Hindlimb muscle (tissue), 1 donor: ENCODE measurements at regions not wholly inside any gene's neighbourhood (a gene's known extent, or its start where the extent isn't known, plus 50 kb on each side); places are given as distances from the start of the nearest gene placed in this dataset.

ENCODE experiments used
- DNase-seq: peaks from one replicate; pipeline ENCODE4 v3.0.0-alpha.2; 2013

DNA sequence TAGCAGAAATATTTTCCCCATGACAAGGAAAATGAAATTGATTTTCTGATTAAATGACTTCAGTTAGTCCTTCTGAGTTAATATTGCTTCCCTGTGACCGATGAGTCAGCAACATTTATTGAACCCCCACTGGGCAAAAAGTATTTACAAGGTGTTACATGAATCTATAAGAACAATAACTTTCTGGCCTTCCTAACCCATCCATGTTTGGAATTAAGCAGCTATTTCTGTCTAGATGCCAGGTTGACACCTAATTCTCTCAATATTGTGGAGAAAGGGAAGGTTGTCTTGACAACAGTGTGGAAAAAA is 112.9 kb upstream of the JAZF1 start:
- no peak for DNase-seq

DNA sequence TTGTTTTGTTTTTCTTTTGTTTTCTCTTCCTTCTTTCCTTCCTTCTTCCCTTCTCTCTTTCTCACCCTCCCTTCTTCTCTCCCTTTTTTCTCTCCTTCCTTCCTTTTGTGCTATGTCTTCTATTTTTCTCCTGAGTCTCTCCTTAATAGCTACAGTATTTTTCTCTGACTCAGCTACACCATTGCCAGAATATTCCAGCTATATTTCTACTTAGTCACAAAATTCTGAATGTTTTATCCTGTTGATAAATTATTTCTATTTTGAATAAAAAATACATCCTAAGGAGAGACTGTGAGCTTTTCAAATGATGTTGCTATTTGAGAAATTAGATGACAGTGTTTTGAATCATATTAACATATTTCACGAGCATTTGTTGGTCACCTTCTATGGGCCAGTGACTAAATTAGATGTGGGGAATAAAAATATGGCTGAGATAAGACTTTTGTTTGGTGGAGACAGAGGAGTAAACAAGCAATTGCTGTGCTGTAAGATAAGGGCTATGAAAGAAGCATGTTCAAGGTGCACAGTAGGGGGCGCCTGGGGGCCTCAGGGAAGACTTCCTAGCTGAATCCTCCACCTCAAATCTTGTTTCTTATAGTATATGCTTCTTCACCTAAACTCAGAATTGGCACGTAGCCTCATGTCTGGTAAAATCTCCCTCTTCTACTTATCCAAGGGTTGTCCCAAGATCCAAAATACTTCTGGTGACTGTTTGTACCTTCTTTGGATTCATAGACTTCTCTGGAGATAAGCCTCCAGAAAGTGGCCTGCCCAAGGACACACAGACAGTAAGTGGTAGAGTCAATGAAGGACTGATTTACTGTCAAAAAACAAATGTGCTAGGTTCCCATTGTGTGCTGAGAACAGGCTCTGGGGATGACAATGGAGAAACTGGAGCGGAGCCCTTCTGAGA is 115.5 kb upstream of the CREB5 start:
- no peak for DNase-seq

DNA sequence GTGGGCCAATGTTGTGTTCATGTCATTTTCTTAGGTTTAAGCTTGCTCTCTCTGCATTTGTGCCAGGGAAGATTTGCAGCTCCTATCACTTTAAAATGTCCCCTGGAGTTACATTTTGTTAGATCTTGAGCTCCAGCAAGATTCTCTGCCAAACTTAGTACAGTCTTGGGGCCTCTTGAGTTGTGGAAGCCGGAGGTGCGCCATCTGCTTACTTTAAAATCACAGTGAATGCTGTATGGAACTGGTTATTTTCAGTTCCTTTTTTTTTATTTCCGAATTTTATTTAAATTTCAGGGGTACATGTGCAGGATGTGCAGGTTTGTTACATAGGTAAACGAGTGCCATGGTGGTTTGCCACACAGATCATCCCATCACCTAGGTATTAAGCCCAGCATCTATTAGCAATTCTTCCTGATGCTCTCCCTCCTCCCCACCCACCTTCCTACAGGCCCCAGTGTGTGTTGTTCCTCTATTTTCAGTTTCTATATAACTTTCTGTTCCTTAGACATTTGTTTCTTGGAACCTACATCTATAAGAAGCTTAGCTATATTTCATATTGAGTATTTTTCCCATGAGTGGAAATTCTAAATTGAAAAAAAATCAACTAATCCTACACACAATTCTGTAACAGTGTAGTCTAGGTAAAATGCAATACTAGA is 114.4 kb upstream of the CREB5 start:
- no peak for DNase-seq

DNA sequence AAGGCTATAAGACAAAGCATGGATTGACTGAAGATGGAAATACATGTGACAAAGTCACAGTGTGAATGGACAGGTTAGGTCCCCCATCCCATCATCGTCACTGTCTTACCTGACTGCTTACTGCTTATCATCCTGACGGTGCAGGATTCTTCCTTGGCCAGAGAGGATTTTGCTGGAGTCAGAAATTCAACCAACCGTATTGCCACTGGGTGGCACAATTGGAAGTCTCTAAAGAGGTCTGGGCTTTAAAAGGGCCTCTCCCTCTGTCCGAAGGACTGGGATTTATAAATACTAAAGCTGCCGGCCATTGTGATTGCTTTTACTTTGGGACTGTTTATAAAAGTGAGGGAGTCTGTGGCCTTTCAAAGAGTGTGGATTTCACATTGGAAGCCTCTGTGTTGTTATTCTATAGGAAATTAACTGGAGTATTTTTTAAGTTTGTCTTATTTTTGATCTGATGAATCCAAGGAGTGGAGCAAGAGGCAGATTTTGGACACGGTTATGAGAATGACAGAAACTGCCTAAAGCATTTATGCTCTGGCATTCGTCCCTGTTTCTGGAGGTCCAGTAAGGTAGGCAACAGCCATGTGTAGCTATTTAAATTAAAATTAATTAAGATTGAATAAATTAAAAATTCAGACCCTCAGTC is 113.3 kb upstream of the CREB5 start:
- peak; percentile 34 for DNase-seq

DNA sequence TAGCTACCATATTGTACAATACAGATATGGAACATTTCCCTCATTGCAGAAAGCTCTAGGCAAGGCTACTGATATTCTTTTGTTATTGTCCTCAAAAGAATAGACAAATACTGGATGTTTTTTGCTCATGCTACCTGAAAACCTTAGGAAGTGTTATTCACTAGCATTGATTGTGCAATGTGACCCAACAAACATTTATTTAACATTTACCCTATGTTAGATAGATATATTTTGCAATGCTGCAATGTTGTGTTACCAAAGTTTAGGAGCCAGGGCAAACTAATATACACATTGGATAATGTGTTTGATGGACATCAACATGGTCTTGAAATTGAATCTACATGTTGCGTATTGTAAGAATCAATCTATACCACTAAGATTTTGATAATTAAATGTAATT is 112.8 kb upstream of the CREB5 start:
- DNase-seq, result no peak

DNA sequence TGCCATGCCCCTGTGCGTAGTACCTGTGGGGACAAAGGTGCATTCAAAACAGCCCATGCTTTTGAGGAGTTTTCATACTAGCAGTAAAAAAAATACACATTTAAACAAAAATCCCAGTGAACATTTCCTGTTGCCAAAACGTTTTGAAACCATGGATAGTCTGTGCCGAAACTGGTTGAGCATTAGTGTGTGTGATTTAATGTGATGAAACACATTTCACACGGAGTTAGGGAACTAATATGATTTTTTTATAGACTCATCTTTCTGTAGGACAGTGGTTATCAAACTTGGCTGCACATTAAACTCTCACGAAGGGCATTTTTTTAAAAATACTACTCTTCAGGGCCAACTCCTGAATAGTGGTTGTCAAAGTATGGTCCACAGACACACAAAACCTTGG is 111.8 kb upstream of the CREB5 start:
- no peak for DNase-seq

DNA sequence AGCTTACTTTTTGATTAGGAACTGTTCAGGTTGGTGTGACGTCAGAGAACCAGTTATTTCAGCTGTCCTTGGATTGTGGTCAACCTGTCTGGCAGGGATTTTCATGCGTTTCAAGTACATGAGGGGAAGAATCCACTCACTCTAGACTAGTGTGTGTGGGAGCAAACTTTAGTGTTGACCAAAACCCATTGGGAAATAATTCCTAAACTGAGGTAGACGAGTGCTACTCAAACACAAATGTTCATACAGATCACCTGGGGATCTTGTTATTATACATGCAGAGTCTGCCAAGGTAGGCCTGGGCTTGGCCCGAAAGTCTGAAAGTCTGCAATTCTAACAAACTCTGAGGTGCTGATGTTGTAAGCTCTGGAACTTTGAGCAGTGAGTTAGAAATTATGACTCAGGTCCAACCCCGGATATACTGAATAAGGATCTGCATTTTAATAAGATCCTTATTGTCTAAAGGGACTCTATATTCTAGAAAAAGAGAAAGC is 111.1 kb upstream of the CREB5 start:
- peak; percentile 45 for DNase-seq

DNA sequence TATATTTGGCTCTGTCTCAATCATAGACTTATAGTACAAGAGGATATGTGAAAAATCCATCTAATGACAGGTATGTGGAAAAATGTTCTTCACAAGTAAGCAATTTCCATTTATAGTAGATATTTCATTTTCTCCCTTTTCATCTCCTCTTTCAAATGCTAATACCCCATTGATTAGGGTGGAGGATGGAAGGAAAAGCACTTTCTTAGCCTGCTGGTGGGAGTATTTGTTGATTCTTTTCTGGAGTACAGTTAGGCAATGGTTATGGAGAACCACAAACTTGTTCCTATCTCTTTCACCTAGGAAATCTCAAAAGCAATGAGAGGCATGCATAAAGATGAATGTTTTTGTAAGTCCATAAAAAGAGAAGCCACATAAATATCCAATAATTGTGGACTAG is 108.0 kb upstream of the CREB5 start:
- no peak for DNase-seq

DNA sequence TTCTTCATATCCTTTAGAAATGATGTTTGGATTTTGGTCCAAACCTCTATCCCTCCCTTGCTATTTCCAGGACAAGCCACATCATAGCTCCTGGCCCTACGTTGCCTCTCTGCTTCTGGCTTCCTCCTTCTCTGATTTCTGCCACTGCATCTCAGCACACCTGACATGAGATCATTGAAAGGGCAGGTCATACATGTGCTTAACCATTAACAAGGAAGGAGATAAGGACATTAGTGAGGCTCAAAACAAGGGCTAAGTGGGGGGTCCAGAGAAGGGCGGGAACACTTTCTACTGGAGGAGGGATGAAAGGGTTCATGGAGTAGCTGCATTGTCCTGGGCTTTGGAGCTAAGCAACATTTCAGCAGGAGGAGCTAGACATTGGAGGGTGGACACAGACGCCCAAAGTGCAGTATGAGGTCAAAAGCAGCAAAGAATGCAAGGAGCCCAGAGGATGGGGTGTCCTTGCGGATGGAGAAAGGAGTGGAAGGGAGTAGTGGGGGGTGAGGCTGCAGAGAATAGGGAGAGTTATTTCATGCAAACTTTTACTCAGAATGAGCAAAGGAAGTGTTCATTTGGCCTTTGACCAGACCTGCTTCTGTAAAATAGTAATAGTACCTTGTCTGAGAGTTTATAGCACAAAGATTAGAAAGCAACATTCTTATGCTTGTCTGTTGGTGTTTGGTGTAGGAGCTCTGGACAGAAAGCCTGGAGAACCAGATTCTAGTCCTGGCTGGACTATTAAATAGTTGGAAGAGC is 102.4 kb upstream of the CREB5 start:
- DNase-seq, result no peak

DNA sequence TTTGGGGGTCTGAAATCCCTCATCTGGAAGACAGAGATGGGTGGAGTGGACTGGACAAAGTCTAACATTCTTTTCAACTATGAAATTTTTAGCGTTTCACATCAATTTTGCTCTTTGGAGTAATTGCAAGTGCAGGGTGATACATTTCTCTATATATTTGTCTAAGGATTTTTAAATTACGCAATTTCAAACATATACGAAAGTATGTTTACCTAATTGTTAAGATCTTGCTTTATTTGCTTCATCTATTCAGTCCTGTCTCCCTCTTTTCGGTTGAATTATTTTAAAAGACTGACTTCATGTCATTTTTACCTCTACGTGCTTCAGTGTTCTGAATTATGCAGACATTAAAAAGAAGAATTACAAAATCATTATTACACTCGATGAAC is 101.9 kb upstream of the CREB5 start:
- no peak for DNase-seq

DNA sequence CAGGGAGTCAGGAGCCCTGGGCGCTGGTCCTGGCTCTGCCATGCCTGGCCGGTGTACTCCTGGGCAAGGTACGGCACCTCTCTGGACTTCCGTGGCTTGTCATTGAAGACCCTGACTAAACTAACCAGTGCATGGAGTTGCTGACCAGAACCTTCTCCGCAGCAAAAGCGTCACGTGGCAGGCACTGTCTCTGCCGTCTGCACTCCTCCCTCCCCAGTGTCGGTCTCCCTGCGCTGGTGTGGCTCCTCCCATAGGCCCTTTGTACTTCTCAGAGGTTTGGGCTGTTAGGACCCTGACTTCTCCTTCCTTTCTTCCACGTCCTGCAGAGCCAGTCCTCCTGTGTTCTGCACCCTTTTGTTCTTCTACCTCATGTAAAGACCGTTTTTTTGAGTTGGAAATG is 100.6 kb upstream of the CREB5 start:
- no peak for DNase-seq

DNA sequence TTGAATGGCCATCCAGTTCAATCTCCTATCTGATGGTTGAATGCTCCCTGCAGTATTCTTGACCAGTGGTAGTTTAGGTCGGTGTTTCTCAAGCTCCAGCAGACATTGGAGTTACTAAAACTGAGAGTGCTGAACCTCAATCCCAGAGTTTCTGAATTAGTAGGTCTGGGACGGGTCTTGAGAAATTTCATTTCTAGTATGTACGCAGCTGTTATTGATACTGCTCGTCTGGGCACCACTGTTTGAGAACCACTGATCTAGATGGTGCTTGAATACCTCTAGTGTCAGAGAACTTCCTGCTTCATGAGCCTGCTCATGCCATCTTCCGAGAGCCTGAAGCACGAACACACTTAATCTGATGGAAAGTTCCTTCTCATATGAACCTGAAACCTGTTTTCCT is 99.4 kb upstream of the CREB5 start:
- no peak for DNase-seq

DNA sequence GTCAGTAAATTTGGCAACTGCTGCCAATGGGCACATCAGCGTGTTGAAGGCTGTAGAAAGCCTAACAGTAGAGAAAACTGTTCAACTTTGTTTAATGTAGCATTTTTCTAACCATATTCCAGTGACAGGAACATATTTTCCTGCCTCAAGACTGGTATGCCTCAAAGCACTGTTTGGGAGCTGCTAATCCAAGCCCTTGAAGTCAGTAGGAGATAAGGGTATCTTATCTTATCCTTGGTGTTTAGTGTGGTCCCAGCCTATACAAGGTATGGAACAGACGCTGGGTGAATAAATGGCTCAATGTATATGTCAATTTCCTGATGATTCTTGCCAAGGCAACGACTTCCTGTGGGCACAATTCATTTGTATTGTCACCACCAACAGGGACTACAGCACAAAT is 97.5 kb upstream of the CREB5 start:
- no peak for DNase-seq

DNA sequence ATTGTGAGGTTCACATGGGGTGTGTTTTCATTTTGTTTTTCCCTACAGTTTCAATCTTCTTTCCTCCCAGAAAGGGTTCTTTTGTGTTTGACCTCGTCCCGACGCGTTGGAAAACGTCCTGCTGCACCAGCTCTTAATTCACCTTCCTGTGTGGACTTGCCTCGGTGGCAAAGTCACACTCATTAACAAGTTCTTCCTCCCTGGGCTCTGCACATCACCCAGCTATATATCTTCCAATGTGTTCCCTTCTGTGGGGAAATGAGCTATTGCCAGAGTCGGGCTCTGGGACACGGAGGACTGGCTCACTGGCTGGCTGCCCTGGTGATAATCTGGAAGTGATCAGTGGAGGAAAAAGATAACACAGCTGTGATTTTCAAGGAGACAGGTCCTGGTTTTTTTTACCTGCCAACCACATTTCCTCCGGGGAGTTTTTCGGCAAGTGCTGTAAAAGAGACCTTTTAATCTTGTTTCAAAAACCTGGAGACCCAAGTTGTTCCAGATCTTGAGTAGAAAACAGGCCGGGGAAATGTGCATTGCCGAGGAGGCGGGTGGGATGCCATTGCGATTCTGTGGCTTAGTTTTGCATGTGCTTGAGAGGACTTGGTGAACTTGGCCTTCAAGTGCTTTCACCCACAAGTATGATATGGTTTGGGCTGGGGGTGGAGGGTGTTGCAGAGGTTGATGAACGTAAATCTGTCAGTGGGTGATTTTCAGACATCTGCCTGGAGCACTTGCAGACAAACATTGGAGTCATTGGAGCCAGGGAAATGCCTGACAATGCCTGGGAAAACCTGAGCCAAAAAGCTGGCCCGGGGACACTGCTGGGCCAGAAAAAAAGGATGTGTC is 96.5 kb upstream of the CREB5 start:
- no peak for DNase-seq

DNA sequence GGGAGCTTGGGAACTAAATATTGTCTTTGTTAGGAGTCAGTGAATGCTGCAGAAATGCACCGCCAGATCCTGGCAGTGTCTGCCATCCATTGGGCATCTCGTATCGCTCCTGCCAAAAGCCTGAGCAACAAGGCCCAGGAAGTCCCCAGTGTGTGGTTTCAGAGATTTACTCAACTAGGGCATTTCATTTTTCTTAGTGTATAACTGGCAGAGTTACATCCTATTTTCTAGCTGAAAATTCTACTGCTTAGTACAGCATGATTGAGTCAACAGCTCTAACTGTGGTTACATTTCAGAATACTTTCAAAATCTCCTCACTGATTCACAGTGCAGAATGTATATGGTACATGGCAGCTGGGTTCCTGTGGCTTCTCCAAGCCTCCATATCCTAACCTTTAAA is 95.8 kb upstream of the CREB5 start:
- no peak for DNase-seq

DNA sequence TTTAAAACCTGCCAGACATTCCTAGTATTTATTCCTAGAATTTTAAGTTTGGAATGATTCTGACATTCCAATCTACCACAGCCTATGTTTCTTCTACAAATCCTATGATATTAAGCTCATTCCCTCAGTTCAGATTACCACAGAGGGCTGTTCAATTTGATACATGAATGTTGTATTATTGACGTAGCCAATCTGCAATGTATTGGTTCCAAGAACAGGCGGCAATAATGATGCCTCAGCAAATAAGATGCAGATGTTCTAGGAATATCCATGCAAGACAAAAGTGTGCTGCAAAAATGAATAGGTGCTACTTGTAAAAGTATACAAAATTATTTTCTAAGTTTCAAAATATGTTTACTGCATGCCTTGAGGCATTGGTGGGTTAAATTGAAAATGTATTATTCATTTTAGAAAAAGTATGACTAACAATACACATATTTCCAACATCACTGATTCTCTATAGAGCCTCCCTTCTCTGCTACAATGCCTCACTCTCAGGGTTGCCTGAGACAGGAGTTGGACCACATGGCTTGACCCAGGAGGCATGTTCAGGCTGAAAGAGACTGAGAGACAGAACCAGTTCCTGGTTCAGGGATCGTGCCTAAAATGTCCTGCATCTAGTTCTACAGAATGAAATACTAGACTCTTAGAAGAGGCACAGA is 94.1 kb upstream of the CREB5 start:
- no peak for DNase-seq

DNA sequence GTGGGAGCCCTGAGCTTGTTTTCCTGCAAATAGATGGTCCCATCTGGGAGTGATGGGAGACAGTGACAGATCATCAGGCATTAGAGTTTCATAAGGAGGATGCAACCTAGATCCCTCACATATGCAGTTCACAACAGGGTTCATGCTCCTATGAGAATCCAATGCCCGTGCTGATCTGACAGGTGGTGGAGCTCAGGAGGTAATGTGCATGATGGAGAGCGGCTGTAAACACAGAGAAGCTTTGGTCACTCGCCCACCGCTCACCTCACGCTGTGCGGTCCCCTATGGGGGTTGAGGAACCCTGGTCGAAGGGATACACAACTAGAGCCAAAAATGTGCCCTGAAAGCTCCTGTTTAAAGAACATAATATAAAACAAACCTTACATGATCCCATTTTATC is 88.5 kb upstream of the CREB5 start:
- no peak for DNase-seq

DNA sequence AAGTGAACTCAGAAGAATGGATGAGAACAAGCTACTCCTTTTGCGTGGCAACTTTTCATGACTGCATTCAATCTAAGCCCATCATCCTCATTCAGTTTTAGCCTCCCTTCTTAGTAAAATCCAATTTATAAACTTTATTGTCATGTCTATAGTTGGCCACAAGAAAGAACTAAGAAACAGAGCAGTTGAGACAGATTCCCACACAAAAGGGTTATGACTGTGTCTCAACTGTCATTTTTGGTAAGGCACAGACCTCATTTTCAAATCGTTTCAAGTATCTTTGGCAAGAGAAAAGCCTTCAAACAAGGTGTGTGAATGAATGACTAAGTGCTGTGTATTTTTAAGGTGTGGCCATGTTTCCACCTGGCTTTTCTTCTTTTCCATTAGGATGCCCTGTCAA is 84.2 kb upstream of the CREB5 start:
- no peak for DNase-seq

DNA sequence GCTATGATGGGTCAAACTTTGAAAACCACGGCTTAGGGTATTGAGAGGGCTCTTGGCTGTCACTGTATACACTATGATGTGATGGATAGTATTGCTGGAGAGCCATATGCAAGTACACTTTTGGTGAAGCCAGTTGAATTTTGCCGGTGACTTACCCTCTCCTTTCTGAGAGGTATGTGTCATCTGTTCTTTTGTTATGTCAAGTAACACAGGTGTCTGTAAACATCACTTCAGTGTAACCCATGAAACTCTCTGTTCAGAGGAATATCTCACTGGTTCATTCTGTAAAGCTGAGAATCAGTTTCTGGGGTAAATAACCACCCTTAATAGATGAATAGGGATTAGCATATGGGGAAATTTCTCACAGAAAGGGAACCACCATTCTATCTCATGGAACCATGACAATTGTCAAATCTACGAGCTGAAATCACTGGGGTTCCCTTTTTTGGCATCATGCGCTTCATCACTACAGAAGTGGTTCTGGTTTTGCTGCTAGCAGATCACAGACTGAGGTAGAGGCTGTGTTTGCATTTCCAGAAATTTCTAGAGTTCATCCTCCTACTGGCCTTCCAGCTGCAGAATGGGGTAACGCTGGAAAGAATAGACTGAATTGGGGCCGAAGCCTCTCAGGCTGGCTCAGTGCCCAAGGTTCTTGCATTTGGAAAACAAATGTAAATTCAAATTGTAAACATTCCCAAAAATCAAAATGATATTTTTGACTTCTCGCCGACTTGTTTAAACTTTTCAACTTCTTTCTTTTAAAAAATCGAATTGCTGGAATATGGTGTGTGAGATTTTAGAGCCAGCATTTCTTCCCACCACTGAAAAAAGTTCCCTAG is 83.3 kb upstream of the CREB5 start:
- no peak for DNase-seq

DNA sequence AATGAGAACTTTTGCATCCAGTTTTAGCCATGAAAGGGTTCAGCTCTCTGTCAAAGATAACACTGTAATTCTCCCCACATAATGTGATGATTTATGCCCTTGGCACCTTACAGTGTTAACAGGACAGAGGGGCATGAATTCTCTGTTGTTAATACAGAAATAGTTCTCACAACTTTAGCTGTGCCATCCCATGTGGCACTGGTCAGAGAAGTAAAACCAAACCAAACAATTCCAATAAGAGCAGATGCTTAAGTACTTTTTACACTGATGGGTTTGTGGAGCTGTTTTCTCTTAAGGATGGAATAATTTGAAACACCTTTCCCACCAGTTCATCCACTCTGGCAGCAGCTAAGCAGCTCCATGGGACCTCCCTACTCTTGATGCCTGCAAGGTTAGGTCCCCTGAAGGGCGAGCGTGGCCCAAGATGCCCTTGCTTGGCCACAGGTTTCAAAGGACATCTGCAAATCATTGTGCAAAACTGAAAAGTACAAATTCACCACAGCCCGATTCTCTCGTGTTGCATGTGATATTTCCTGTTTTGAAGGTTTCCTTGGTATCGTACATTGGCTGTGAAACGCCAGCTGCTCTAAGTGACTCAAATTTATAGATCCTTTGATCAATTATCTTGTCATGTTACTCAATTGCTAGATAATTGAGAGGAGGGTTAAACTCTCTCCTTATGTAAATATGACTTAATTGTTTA is 82.5 kb upstream of the CREB5 start:
- no peak for DNase-seq
